LNCaP clone FGC (cell line): ENCODE measurements at regions not wholly inside any gene's neighbourhood (a gene's known extent, or its start where the extent isn't known, plus 50 kb on each side); places are given as distances from the start of the nearest gene placed in this dataset.

Source experiments
- DNase-seq: peaks from one replicate; pipeline ENCODE4 v3.0.0-alpha.2; 2011; ENCODE audit warnings: low read depth
- H3K4me3 ChIP-seq: 2 replicates; pipeline ENCODE4 v1.5.1; 2011; ENCODE audit warnings: mild to moderate bottlenecking, low read depth, low read length, control low read depth
- TF ChIP-seq, protein P1 (sequence below): IDR thresholded peaks from 2 replicates; pipeline ENCODE4 v1.5.1; 2012; ENCODE audit warnings: mild to moderate bottlenecking; ENCODE audit not compliant: control insufficient read depth, insufficient read depth; ENCODE audit errors: extremely low read depth

DNA sequence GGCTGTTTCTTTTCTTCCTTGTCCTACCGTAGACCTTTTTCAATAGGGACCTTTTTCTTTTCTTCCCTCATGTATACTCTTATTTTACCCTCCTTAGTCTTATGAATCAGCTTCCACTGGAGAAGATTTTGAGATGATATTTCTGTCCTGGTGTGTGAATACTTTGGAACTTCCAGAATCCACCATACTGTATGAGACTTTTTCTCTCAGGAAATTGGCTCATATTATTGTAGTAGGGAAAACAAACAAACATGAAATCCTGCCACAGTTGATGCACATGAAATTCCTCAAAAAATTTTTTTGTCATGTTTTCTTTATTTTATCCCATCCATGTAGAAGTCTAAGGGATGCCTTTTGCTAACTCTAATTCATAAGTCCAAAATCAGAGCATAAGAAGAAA, 289.3 kb upstream of the PLSCR5 start:
- TF ChIP-seq, protein P1, sequence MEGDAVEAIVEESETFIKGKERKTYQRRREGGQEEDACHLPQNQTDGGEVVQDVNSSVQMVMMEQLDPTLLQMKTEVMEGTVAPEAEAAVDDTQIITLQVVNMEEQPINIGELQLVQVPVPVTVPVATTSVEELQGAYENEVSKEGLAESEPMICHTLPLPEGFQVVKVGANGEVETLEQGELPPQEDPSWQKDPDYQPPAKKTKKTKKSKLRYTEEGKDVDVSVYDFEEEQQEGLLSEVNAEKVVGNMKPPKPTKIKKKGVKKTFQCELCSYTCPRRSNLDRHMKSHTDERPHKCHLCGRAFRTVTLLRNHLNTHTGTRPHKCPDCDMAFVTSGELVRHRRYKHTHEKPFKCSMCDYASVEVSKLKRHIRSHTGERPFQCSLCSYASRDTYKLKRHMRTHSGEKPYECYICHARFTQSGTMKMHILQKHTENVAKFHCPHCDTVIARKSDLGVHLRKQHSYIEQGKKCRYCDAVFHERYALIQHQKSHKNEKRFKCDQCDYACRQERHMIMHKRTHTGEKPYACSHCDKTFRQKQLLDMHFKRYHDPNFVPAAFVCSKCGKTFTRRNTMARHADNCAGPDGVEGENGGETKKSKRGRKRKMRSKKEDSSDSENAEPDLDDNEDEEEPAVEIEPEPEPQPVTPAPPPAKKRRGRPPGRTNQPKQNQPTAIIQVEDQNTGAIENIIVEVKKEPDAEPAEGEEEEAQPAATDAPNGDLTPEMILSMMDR: no peak
- no peak for DNase-seq
- no peak overlapping the region for H3K4me3 ChIP-seq

DNA sequence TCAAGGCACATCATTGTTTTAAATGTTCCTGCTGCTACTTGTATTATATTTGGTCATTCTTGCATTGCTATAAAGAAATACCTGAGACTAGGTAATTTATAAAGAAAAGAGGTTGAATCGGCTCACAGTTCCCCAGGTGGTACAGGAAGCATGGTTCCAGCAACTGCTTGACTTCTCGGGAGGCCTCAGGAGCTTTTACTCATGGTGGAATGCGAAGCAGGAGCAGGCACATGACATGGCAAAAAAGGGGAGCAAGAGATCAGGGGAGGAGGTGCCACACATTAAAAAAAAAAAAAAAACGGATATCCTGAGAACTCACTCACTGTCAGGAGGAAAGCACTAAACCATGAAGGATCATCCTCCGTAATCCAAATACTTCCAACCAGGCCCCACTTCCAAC, 286.9 kb upstream of the PLSCR5 start:
- DNase-seq: no peak
- TF ChIP-seq, protein P1: no peak
- H3K4me3 ChIP-seq: no peak overlapping the region

DNA sequence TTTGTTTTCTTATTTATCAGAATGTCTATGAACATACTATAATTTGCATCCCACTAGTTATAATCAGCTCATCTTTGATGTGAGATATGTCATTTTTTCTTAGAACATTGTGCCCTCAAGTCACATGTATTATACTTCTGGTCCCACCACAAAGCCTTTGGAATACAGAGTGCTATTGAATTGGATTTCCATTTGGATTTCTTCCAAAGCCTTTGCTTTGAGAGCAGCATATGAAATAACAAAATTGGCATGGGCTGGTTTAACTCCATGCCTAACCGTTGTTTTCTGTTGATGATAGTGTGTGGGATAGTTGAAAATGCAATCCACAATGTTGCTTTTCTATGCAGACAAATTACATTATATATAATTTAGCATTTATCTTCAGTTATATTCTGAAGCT, 284.5 kb upstream of the PLSCR5 start:
- no peak for DNase-seq
- TF ChIP-seq, protein P1: no peak
- H3K4me3 ChIP-seq: no peak overlapping the region

DNA sequence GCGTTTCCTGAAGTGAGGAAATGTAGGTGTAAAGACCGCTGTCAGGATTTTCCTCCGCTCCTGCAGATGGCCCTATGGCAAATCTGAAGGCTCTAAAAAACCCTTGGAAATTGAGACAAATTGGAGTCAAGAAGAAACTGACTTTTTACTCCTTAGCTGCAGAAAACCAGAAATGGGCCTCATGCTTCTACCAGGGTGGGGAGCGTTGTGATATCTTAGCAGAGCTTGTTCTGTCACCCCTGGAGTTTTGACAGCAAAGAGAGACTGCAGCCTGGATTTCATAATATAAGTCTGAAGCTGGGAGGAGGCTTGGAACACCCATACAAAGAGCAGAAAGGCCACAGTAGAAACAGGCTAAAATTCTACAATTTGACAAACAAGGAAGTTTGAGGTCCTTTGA, 283.0 kb upstream of the PLSCR5 start:
- no peak for DNase-seq
- H3K4me3 ChIP-seq: no peak overlapping the region
- TF ChIP-seq, protein P1: no peak

DNA sequence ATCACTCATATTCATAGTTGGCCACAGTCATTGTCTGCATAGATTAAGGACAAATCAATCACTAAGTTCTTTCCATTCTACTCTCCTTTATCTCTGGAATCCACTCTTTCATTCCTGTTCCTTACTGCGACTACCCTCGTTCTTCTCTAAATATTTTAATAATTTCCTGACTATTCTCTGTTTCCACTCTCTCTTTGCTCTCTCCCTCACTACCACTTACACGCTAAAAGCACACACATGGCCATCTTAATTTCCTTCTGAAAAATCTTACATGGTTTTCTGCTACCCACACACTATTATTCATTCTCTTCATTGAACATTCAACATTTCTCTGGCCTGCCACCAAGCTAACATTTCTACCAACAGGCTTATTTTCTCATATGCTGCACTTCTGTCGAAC, 279.6 kb upstream of the PLSCR5 start:
- DNase-seq: no peak
- H3K4me3 ChIP-seq: no peak overlapping the region
- TF ChIP-seq, protein P1: no peak

DNA sequence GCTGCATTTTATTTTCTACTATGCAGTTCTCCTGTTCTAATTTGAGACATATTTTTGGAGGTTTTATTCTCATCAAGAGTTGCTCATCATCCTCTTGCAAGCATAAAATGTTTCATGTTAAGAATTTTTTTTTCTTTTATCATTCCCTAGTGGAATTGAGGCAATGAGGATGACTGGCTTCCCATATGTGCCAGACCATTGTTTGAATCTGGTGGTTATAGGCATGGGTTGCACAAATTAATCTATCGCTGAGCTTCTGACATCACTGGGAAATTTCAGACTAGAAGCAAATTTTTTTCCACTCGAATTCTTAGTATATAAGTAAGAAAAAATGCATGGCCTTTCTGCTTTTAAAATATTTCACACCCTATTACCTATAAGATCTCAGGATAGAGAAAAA, 279.1 kb upstream of the PLSCR5 start:
- TF ChIP-seq, protein P1: no peak
- H3K4me3 ChIP-seq: no peak overlapping the region
- DNase-seq: no peak

DNA sequence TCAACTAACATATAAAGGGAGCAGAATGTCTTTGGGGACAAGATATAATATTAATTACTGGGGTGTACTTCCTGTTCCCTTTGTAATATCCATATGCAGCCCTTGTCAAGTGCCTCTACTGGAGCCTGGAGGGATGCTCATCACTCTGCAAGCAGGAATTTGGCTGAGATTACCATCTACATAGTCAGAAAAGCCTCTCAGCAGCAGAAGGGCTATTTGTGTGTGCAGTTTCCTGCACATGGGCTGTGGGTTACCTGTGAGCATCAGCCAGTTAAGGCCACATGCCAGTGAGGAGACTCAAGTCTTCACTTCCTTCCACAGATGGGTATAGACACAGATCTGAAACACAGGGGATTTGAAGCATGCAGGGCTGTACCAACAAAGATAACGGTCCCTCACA, 278.1 kb upstream of the PLSCR5 start:
- TF ChIP-seq, protein P1: no peak
- no peak for DNase-seq
- no peak overlapping the region for H3K4me3 ChIP-seq
